WTC11 (cell line): ENCODE measurements at regions not wholly inside any gene's neighbourhood (a gene's known extent, or its start where the extent isn't known, plus 50 kb on each side); places are given as distances from the start of the nearest gene placed in this dataset.

ENCODE experiments used
- ATAC-seq: fragments of 200-7000 bp; cut with Tn5 transposase; 2 replicates; pipeline ENCODE4 v1.10.0; 2021; ENCODE audit warnings: mild to moderate bottlenecking, moderate library complexity
- CTCF ChIA-PET: fragments of 300-600 bp; sonication (Branson Sonifier 250); formaldehyde crosslinking; loops from one replicate; lab custom pipeline; 2021; ENCODE audit warnings: antibody characterized with exemption; lab: Charles Lee
- POLR2A ChIA-PET: fragments of 350-600 bp; sonication (Branson Sonifier 250); formaldehyde crosslinking; loops from one replicate; lab custom pipeline; 2021; ENCODE audit warnings: antibody characterized with exemption; lab: Charles Lee
- DNase-seq: peaks from one replicate; pipeline ENCODE4 v3.0.0; 2021; ENCODE audit warnings: low spot score
- H3K27ac Mint-ChIP-seq: 2 replicates; pipeline ENCODE4 v1.8.0; 2021; ENCODE audit warnings: mixed read lengths
- H3K27me3 Mint-ChIP-seq: 2 replicates; pipeline ENCODE4 v1.8.0; 2021; ENCODE audit warnings: low read depth, mild to moderate bottlenecking, moderate library complexity, mixed read lengths
- H3K36me3 Mint-ChIP-seq: 2 replicates; pipeline ENCODE4 v1.8.0; 2021; ENCODE audit warnings: mixed read lengths
- H3K4me1 Mint-ChIP-seq: 2 replicates; pipeline ENCODE4 v1.8.0; 2022; ENCODE audit warnings: mixed read lengths
- H3K4me3 Mint-ChIP-seq: 2 replicates; pipeline ENCODE4 v1.8.0; 2021; ENCODE audit warnings: mild to moderate bottlenecking, moderate library complexity, mixed read lengths
- H3K9me3 Mint-ChIP-seq: 2 replicates; pipeline ENCODE4 v1.8.0; 2021; ENCODE audit warnings: mixed read lengths
- EMX1 ChIP-seq: fragments of 250-450 bp; sonication (Bioruptor Pico); IDR thresholded peaks from 2 replicates; pipeline ENCODE4 v1.8.0; 2021; ENCODE audit warnings: mild to moderate bottlenecking
- ESRRA ChIP-seq: sonication (generic); formaldehyde crosslinking; IDR thresholded peaks from 2 replicates; pipeline ENCODE4 v1.8.1; 2022; ENCODE audit warnings: mild to moderate bottlenecking, missing genetic modification reagents, borderline replicate concordance
- FOXP1 ChIP-seq: sonication (generic); formaldehyde crosslinking; IDR thresholded peaks from 2 replicates; pipeline ENCODE4 v1.8.0; 2022; ENCODE audit warnings: missing genetic modification reagents, mild to moderate bottlenecking, moderate library complexity, borderline replicate concordance
- JUN ChIP-seq: sonication (generic); formaldehyde crosslinking; IDR thresholded peaks from 2 replicates; pipeline ENCODE4 v1.8.0; 2023; ENCODE audit warnings: mild to moderate bottlenecking, missing genetic modification reagents
- NFATC4 ChIP-seq: fragments of 250-450 bp; sonication (Bioruptor Pico); IDR thresholded peaks from 2 replicates; pipeline ENCODE4 v1.9.0; 2021; ENCODE audit warnings: mild to moderate bottlenecking
- PRRX2 ChIP-seq: fragments of 250-450 bp; sonication (Bioruptor Pico); IDR thresholded peaks from 2 replicates; pipeline ENCODE4 v1.8.0; 2021; ENCODE audit warnings: mild to moderate bottlenecking
- TEAD4 ChIP-seq: sonication (generic); formaldehyde crosslinking; IDR thresholded peaks from 2 replicates; pipeline ENCODE4 v1.8.0; 2022; ENCODE audit warnings: mild to moderate bottlenecking, missing genetic modification reagents
- ZNF138 ChIP-seq: sonication (generic); formaldehyde crosslinking; conservative IDR thresholded peaks from 2 replicates; pipeline ENCODE4 v1.8.1; 2022; ENCODE audit warnings: mild to moderate bottlenecking, moderate library complexity, missing genetic modification reagents
- ZNF263 ChIP-seq: sonication (generic); formaldehyde crosslinking; IDR thresholded peaks from 2 replicates; pipeline ENCODE4 v1.8.1; 2022; ENCODE audit warnings: low read depth, mild to moderate bottlenecking, moderate library complexity, missing genetic modification reagents
- TF ChIP-seq, protein P1 (sequence below): sonication (generic); formaldehyde crosslinking; conservative IDR thresholded peaks from 2 replicates; pipeline ENCODE4 v1.8.1; 2023; ENCODE audit warnings: mild to moderate bottlenecking, low read depth, missing genetic modification reagents, moderate library complexity
- TF ChIP-seq, protein P2 (sequence below): fragments of 250-450 bp; sonication (Bioruptor Pico); conservative IDR thresholded peaks from 2 replicates; pipeline ENCODE4 v1.9.0; 2021; ENCODE audit warnings: mild to moderate bottlenecking
- TF ChIP-seq, protein P3 (sequence below): fragments of 250-450 bp; sonication (Bioruptor Pico); IDR thresholded peaks from 2 replicates; pipeline ENCODE4 v1.9.0; 2021; ENCODE audit warnings: mild to moderate bottlenecking
- TF ChIP-seq, protein P4 (sequence below): sonication (generic); formaldehyde crosslinking; conservative IDR thresholded peaks from 2 replicates; pipeline ENCODE4 v1.8.1; 2022; ENCODE audit warnings: mild to moderate bottlenecking, missing genetic modification reagents
- TF ChIP-seq, protein P5 (sequence below): fragments of 200-600 bp; IDR thresholded peaks from 2 replicates; pipeline ENCODE4 v1.8.0; 2022; ENCODE audit warnings: antibody characterized with exemption
- TF ChIP-seq, protein P6 (sequence below): fragments of 250-450 bp; sonication (Bioruptor Pico); IDR thresholded peaks from 2 replicates; pipeline ENCODE4 v1.9.0; 2021; ENCODE audit warnings: mild to moderate bottlenecking, borderline replicate concordance
- TF ChIP-seq, protein P7 (sequence below): sonication (generic); formaldehyde crosslinking; IDR thresholded peaks from 2 replicates; pipeline ENCODE4 v1.8.0; 2023; ENCODE audit warnings: missing genetic modification reagents
- TF ChIP-seq, protein P8 (sequence below): sonication (generic); formaldehyde crosslinking; IDR thresholded peaks from 2 replicates; pipeline ENCODE4 v1.8.0; 2022; ENCODE audit warnings: mild to moderate bottlenecking, missing genetic modification reagents

DNA sequence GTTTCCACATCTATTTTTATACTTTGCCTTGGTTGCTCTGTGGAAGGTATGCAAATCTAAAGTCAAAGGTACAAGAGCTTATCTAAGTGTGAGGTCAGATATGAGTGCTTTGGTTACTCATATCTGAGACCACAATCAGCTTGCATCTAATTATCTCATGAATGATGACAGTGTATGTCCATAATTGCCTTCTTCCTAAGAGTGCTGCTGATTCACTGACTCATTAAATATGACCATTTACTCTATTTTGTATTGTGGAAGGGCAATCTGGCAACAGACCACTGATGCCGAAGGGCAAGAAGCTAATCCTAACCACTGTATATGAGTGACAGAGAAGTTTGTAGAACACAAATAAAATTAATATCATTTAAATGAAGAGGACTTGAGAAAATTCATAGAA, 1190.2 kb upstream of the AGA start:
- CTCF ChIA-PET, result no interaction called here
- TF ChIP-seq, protein P1, sequence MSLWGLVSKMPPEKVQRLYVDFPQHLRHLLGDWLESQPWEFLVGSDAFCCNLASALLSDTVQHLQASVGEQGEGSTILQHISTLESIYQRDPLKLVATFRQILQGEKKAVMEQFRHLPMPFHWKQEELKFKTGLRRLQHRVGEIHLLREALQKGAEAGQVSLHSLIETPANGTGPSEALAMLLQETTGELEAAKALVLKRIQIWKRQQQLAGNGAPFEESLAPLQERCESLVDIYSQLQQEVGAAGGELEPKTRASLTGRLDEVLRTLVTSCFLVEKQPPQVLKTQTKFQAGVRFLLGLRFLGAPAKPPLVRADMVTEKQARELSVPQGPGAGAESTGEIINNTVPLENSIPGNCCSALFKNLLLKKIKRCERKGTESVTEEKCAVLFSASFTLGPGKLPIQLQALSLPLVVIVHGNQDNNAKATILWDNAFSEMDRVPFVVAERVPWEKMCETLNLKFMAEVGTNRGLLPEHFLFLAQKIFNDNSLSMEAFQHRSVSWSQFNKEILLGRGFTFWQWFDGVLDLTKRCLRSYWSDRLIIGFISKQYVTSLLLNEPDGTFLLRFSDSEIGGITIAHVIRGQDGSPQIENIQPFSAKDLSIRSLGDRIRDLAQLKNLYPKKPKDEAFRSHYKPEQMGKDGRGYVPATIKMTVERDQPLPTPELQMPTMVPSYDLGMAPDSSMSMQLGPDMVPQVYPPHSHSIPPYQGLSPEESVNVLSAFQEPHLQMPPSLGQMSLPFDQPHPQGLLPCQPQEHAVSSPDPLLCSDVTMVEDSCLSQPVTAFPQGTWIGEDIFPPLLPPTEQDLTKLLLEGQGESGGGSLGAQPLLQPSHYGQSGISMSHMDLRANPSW (CRISPR knock-in tag), result no peak
- TF ChIP-seq FOXP1 (CRISPR knock-in tag) (no peak), TEAD4 (CRISPR knock-in tag) (no peak)
- TF ChIP-seq, protein P2, sequence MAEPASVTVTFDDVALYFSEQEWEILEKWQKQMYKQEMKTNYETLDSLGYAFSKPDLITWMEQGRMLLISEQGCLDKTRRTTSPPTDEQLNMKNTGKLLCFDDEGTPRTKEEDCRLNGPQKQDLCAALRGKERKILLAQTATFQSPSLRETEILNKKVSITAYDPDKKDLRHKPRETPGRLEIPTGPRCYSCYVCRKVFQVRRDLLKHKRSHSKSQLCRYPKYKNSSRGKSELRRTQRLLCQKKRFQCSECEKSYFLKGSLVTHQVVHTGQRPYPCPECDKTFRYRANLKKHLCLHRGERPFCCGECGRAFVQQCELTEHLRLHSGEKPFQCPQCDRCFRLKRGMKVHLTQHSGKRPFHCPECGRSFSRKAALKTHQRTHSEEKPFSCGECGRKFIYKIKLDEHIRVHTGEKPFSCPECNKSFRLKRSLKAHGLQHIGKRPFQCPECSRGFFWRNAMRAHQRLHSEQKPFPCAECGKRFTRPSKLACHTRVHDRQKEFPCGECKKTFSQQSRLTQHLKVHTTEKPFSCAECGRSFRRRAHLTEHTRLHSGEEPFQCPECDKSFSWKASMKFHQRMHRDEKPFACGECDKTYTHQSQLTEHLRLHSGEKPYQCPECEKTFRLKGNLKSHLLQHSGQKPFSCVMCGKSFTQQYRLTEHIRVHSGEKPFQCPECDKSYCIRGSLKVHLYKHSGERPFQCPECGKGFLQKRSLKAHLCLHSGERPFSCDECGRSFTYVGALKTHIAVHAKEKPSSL, result no peak
- TF ChIP-seq, protein P3, sequence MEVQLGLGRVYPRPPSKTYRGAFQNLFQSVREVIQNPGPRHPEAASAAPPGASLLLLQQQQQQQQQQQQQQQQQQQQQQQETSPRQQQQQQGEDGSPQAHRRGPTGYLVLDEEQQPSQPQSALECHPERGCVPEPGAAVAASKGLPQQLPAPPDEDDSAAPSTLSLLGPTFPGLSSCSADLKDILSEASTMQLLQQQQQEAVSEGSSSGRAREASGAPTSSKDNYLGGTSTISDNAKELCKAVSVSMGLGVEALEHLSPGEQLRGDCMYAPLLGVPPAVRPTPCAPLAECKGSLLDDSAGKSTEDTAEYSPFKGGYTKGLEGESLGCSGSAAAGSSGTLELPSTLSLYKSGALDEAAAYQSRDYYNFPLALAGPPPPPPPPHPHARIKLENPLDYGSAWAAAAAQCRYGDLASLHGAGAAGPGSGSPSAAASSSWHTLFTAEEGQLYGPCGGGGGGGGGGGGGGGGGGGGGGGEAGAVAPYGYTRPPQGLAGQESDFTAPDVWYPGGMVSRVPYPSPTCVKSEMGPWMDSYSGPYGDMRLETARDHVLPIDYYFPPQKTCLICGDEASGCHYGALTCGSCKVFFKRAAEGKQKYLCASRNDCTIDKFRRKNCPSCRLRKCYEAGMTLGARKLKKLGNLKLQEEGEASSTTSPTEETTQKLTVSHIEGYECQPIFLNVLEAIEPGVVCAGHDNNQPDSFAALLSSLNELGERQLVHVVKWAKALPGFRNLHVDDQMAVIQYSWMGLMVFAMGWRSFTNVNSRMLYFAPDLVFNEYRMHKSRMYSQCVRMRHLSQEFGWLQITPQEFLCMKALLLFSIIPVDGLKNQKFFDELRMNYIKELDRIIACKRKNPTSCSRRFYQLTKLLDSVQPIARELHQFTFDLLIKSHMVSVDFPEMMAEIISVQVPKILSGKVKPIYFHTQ (CRISPR knock-in tag), result no peak
- H3K36me3 Mint-ChIP-seq, result no peaks in the 10 kb centered on the region

DNA sequence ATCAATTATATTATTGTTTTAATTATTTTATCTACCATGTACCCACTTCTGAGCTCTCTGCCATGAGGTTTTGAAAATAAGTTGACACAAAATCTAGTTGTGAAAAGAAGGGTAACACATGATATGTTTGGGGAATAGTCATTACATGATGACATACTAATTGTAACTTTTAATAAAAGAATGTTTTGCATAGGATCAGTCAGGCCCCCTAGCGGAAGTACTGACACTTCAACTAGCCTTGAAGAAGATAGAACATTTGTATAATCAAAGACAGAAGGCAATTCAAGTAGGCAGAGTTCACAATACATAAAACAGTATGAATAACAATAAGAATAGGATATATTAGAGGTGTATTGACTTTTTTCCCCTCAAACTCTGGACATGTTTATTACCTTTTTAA, 1191.0 kb upstream of the AGA start:
- DNase-seq (no peak), ATAC-seq (0 out of 2 replicates have a peak, but pooled peaks have one; percentile 36)
- no peak overlapping the region for H3K27ac Mint-ChIP-seq
- no peaks in the 10 kb centered on the region for H3K9me3 Mint-ChIP-seq
- H3K4me1 Mint-ChIP-seq, result no peaks in the 10 kb centered on the region
- H3K27me3 Mint-ChIP-seq, result no peaks in the 10 kb centered on the region
- no peaks in the 10 kb centered on the region for H3K36me3 Mint-ChIP-seq
- CTCF ChIA-PET, result no interaction called here
- TF ChIP-seq, protein P4, sequence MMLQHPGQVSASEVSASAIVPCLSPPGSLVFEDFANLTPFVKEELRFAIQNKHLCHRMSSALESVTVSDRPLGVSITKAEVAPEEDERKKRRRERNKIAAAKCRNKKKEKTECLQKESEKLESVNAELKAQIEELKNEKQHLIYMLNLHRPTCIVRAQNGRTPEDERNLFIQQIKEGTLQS (CRISPR knock-in tag), result no peak
- TF ChIP-seq NFATC4, result no peak
- TF ChIP-seq, protein P5, sequence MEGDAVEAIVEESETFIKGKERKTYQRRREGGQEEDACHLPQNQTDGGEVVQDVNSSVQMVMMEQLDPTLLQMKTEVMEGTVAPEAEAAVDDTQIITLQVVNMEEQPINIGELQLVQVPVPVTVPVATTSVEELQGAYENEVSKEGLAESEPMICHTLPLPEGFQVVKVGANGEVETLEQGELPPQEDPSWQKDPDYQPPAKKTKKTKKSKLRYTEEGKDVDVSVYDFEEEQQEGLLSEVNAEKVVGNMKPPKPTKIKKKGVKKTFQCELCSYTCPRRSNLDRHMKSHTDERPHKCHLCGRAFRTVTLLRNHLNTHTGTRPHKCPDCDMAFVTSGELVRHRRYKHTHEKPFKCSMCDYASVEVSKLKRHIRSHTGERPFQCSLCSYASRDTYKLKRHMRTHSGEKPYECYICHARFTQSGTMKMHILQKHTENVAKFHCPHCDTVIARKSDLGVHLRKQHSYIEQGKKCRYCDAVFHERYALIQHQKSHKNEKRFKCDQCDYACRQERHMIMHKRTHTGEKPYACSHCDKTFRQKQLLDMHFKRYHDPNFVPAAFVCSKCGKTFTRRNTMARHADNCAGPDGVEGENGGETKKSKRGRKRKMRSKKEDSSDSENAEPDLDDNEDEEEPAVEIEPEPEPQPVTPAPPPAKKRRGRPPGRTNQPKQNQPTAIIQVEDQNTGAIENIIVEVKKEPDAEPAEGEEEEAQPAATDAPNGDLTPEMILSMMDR, result no peak
- no peak for TF ChIP-seq ZNF138
- no peak for TF ChIP-seq JUN (CRISPR knock-in tag)
- no peak for TF ChIP-seq PRRX2 (CRISPR knock-in tag)
- no peak for TF ChIP-seq ZNF263 (CRISPR knock-in tag)
- no peak for TF ChIP-seq TEAD4 (CRISPR knock-in tag)
- TF ChIP-seq, protein P6, sequence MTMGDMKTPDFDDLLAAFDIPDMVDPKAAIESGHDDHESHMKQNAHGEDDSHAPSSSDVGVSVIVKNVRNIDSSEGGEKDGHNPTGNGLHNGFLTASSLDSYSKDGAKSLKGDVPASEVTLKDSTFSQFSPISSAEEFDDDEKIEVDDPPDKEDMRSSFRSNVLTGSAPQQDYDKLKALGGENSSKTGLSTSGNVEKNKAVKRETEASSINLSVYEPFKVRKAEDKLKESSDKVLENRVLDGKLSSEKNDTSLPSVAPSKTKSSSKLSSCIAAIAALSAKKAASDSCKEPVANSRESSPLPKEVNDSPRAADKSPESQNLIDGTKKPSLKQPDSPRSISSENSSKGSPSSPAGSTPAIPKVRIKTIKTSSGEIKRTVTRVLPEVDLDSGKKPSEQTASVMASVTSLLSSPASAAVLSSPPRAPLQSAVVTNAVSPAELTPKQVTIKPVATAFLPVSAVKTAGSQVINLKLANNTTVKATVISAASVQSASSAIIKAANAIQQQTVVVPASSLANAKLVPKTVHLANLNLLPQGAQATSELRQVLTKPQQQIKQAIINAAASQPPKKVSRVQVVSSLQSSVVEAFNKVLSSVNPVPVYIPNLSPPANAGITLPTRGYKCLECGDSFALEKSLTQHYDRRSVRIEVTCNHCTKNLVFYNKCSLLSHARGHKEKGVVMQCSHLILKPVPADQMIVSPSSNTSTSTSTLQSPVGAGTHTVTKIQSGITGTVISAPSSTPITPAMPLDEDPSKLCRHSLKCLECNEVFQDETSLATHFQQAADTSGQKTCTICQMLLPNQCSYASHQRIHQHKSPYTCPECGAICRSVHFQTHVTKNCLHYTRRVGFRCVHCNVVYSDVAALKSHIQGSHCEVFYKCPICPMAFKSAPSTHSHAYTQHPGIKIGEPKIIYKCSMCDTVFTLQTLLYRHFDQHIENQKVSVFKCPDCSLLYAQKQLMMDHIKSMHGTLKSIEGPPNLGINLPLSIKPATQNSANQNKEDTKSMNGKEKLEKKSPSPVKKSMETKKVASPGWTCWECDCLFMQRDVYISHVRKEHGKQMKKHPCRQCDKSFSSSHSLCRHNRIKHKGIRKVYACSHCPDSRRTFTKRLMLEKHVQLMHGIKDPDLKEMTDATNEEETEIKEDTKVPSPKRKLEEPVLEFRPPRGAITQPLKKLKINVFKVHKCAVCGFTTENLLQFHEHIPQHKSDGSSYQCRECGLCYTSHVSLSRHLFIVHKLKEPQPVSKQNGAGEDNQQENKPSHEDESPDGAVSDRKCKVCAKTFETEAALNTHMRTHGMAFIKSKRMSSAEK (CRISPR knock-in tag), result no peak
- TF ChIP-seq, protein P7, sequence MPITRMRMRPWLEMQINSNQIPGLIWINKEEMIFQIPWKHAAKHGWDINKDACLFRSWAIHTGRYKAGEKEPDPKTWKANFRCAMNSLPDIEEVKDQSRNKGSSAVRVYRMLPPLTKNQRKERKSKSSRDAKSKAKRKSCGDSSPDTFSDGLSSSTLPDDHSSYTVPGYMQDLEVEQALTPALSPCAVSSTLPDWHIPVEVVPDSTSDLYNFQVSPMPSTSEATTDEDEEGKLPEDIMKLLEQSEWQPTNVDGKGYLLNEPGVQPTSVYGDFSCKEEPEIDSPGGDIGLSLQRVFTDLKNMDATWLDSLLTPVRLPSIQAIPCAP, result no peak
- no peak for TF ChIP-seq EMX1
- TF ChIP-seq, protein P8, sequence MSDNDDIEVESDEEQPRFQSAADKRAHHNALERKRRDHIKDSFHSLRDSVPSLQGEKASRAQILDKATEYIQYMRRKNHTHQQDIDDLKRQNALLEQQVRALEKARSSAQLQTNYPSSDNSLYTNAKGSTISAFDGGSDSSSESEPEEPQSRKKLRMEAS (CRISPR knock-in tag), result no peak
- TF ChIP-seq ESRRA (CRISPR knock-in tag), result no peak
- POLR2A ChIA-PET, result no interaction called here
- H3K4me3 Mint-ChIP-seq, result no peak overlapping the region

More for the DNA sequence above, 1190.2 kb upstream of the AGA start:
- no peak for DNase-seq
- no peak for ATAC-seq
- Mint-ChIP-seq H3K4me1 (no peaks in the 10 kb centered on the region), H3K4me3 (no peak overlapping the region), H3K27ac (no peak overlapping the region), H3K27me3 (no peaks in the 10 kb centered on the region), H3K9me3 (0 out of 2 replicates have a peak, but pooled peaks cover under 1% of the 10 kb centered on the region)
- POLR2A ChIA-PET, result no interaction called here
